ENCODE measurements at regions not wholly inside any gene's neighbourhood (a gene's known extent, or its start where the extent isn't known, plus 50 kb on each side); places are given as distances from the start of the nearest gene placed in this dataset.

- TF ChIP-seq GABPA (IDR thresholded peaks at IDR 0.05; ENCODE audit: low read depth) (no peak), CTCF (IDR thresholded peaks at IDR 0.05; ENCODE audit: insufficient read depth, low read length) (no peak)
Observed at GRCh38 chr12:60281522-60281921, 685.7 kb downstream of the SLC16A7 start.
